ENCODE measurements at regions not wholly inside any gene's neighbourhood (a gene's known extent, or its start where the extent isn't known, plus 50 kb on each side); places are given as distances from the start of the nearest gene placed in this dataset.

DNA sequence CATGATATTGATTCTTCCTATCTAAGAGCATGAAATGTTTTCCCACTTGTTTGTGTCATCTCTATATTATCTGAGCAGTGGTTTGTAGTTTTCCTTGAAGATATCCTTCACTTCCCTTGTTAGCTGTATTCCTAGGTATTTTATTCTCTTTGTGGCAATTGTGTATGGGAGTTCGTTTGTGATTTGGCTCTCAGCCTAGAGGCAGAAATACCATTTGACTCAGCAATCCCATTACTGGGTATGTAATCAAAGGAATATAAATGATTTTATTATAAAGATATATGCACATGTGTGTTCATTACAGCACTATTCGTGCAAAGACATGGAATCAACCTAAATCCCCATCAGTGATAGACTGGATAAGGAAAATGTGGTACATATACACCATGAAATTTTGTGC, 172.7 kb upstream of the IL15 start:
- no peaks in the 10 kb centered on the region for H3K4me1 ChIP-seq (replicated peaks in 1 of 4; ENCODE audit: control insufficient read depth in 3 of 4, insufficient read depth in 4 of 4, low read length in 3 of 4)
- H2BK5ac ChIP-seq (ENCODE audit: low read depth, low read length), result no peak overlapping the region

More for the DNA sequence above, 172.7 kb upstream of the IL15 start:
- Histone ChIP-seq H2AFZ (ENCODE audit: low read length) (no peak overlapping the region), H2BK15ac (ENCODE audit: low read length) (no peak overlapping the region), H3K4ac (replicated peaks; ENCODE audit: insufficient read length, low read depth, low read length) (no peak overlapping the region), H3K4me2 (ENCODE audit: insufficient read depth in 1 of 2, low read depth in 2 of 2, low read length in 2 of 2) (no peak overlapping the region), H3K23ac (ENCODE audit: insufficient read length) (no peak overlapping the region), H3K27ac (ENCODE audit: low read depth, low read length) (no peak overlapping the region), H2AK5ac (ENCODE audit: low read depth, low read length) (no peak overlapping the region), H3K9ac (replicated peaks in 1 of 4; ENCODE audit: extremely low read depth in 1 of 4, low read depth in 3 of 4, low read length in 3 of 4) (no peak overlapping the region), H2BK120ac (replicated peaks; ENCODE audit: low read depth, low read length) (no peak overlapping the region), H3K23me2 (ENCODE audit: low read depth, low read length) (no peaks in the 10 kb centered on the region), H3K79me1 (ENCODE audit: low read depth, low read length) (no peaks in the 10 kb centered on the region), H3K14ac (ENCODE audit: insufficient read length) (no peak overlapping the region), H3K18ac (ENCODE audit: extremely low read depth, low read length) (no peak overlapping the region), H3K56ac (replicated peaks; ENCODE audit: insufficient read length, low read depth, low read length) (no peak overlapping the region), H2BK12ac (ENCODE audit: low read depth, low read length) (no peak overlapping the region), H3K9me3 (ENCODE audit: insufficient read depth in 2 of 2, low read depth in 1 of 2, low read length in 1 of 2) (no peaks in the 10 kb centered on the region), H4K20me1 (replicated peaks in 1 of 2; ENCODE audit: control insufficient read depth in 1 of 2, insufficient read depth in 2 of 2, low read length in 2 of 2) (no peaks in the 10 kb centered on the region), H3K4me3 (ENCODE audit: extremely low read depth in 1 of 4, insufficient read depth in 2 of 4, low read depth in 3 of 4, low read length in 4 of 4) (no peak overlapping the region), H3K36me3 (ENCODE audit: control insufficient read depth in 2 of 4, insufficient read depth in 4 of 4, low read length in 3 of 4) (no peaks in the 10 kb centered on the region), H2BK20ac (ENCODE audit: low read length) (no peak overlapping the region), H4K91ac (replicated peaks; ENCODE audit: insufficient read length, low read length) (no peak overlapping the region), H3K79me2 (ENCODE audit: control insufficient read depth in 1 of 2, insufficient read depth in 2 of 2, low read length in 2 of 2) (no peaks in the 10 kb centered on the region), H4K5ac (ENCODE audit: insufficient read length, low read depth, low read length) (no peak overlapping the region), H3K27me3 (replicated peaks in 1 of 4; ENCODE audit: control insufficient read depth in 3 of 4, extremely low read depth in 1 of 4, insufficient read depth in 3 of 4, low read length in 3 of 4) (no peaks in the 10 kb centered on the region), H4K8ac (ENCODE audit: extremely low read depth, insufficient read depth, low read length) (no peak overlapping the region)
- CTCF ChIA-PET (ENCODE audit: partially characterized antibody), result no interaction called here
- POLR2A ChIA-PET (ENCODE audit: partially characterized antibody), result no interaction called here
- DNase-seq (ENCODE audit: low read depth in 1 of 2, low spot score in 2 of 2) (no peak), FAIRE-seq (no peak)
- WGBS, 2 experiments (ENCODE audit: extremely low coverage in 1 of 2, insufficient coverage in 1 of 2, insufficient read length in 1 of 2, insufficient replicate concordance in 2 of 2, low coverage in 1 of 2, low lambda C conversion rate in 2 of 2, missing lambda C conversion rate in 1 of 2), result 97% methylated on average over 2 of the region's 2 CpGs; no CpG with 5 or more reads in 1 of the 2 experiments
- no peak for TF ChIP-seq SAP30 (IDR thresholded peaks at IDR 0.05; ENCODE audit: insufficient read depth, insufficient replicate concordance, low read length)
- TF ChIP-seq, protein P1, sequence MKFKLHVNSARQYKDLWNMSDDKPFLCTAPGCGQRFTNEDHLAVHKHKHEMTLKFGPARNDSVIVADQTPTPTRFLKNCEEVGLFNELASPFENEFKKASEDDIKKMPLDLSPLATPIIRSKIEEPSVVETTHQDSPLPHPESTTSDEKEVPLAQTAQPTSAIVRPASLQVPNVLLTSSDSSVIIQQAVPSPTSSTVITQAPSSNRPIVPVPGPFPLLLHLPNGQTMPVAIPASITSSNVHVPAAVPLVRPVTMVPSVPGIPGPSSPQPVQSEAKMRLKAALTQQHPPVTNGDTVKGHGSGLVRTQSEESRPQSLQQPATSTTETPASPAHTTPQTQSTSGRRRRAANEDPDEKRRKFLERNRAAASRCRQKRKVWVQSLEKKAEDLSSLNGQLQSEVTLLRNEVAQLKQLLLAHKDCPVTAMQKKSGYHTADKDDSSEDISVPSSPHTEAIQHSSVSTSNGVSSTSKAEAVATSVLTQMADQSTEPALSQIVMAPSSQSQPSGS (IDR thresholded peaks at IDR 0.05; ENCODE audit: low read length), result no peak
- no peak for TF ChIP-seq CHD2 (IDR thresholded peaks at IDR 0.05; ENCODE audit: low read length)
- TF ChIP-seq YY1 (IDR thresholded peaks at IDR 0.05; ENCODE audit: low read depth, low read length), result no peak
- TF ChIP-seq, protein P2, sequence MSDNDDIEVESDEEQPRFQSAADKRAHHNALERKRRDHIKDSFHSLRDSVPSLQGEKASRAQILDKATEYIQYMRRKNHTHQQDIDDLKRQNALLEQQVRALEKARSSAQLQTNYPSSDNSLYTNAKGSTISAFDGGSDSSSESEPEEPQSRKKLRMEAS (IDR thresholded peaks at IDR 0.05), result no peak
- no peak for TF ChIP-seq CBX5 (IDR thresholded peaks at IDR 0.05; ENCODE audit: low read depth, low read length)
- no peak for TF ChIP-seq ZNF274 (IDR thresholded peaks at IDR 0.05; ENCODE audit: borderline replicate concordance, extremely low read depth, low read length)
- no peak for TF ChIP-seq RAD21 (IDR thresholded peaks at IDR 0.05 in 1 of 2, conservative IDR thresholded peaks at IDR 0.05 in 1 of 2; ENCODE audit: low read depth in 2 of 2, low read length in 2 of 2)

All from H1 (cell line).